ENCODE measurements at regions not wholly inside any gene's neighbourhood (a gene's known extent, or its start where the extent isn't known, plus 50 kb on each side); places are given as distances from the start of the nearest gene placed in this dataset.

- Histone ChIP-seq H4K20me1 (ENCODE audit: insufficient read depth) (no peaks in the 10 kb centered on the region), H3K79me2 (ENCODE audit: insufficient read depth, low read length) (no peaks in the 10 kb centered on the region), H3K27me3 (ENCODE audit: insufficient read depth, low read length) (no peaks in the 10 kb centered on the region), H3K4me2 (ENCODE audit: low read length) (no peak overlapping the region), H3K27ac (ENCODE audit: low read depth, low read length) (no peak overlapping the region), H2AFZ (ENCODE audit: low read depth, low read length, poor library complexity, severe bottlenecking) (no peak overlapping the region), H3K4me3 (replicated peaks in 1 of 2; ENCODE audit: low read depth in 1 of 2, low read length in 2 of 2) (no peak overlapping the region), H3K9me3 (ENCODE audit: control insufficient read depth in 1 of 2, insufficient read depth in 1 of 2, low read depth in 1 of 2, low read length in 2 of 2) (no peaks in the 10 kb centered on the region), H3K9me2 (ENCODE audit: insufficient read depth) (no peaks in the 10 kb centered on the region), H3K36me3 (ENCODE audit: control insufficient read depth in 1 of 2, insufficient read depth in 2 of 2, low read length in 2 of 2) (no peaks in the 10 kb centered on the region), H3K9ac (ENCODE audit: low read length) (no peak overlapping the region), H3K4me1 (ENCODE audit: control insufficient read depth in 1 of 2, insufficient read depth in 2 of 2, low read length in 2 of 2) (no peaks in the 10 kb centered on the region)
- no TSS peak for BruUV-seq (replicated peaks)
- intact Hi-C loops (cut with micrococcal nuclease) = no loop called here
- ATAC-seq (no peak), DNase-seq (ENCODE audit: low read depth, low spot score) (no peak)
- TF ChIP-seq POLR2A (IDR thresholded peaks at IDR 0.05; ENCODE audit: borderline replicate concordance, extremely low read depth, insufficient read depth, insufficient read length) (no peak), POLR2AphosphoS5 (IDR thresholded peaks at IDR 0.05; ENCODE audit: low read depth, low read length) (no peak), ELF1 (IDR thresholded peaks at IDR 0.05; ENCODE audit: borderline replicate concordance, low read depth) (no peak), ZNF274 (IDR thresholded peaks at IDR 0.05; ENCODE audit: low read depth, low read length) (no peak), ATF3 (IDR thresholded peaks at IDR 0.05) (no peak), EGR1 (IDR thresholded peaks at IDR 0.05; ENCODE audit: low read depth) (no peak), YY1 (IDR thresholded peaks at IDR 0.05; ENCODE audit: extremely low read depth, insufficient replicate concordance, low read depth, low read length) (no peak), MAX (IDR thresholded peaks at IDR 0.05) (no peak), CEBPB (IDR thresholded peaks at IDR 0.05; ENCODE audit: low read depth) (no peak), SRF (IDR thresholded peaks at IDR 0.05; ENCODE audit: low read depth) (no peak), FOSL1 (IDR thresholded peaks at IDR 0.05; ENCODE audit: low read depth) (no peak), CBX3 (IDR thresholded peaks at IDR 0.05; ENCODE audit: low read depth) (no peak)
- TF ChIP-seq, protein P1, sequence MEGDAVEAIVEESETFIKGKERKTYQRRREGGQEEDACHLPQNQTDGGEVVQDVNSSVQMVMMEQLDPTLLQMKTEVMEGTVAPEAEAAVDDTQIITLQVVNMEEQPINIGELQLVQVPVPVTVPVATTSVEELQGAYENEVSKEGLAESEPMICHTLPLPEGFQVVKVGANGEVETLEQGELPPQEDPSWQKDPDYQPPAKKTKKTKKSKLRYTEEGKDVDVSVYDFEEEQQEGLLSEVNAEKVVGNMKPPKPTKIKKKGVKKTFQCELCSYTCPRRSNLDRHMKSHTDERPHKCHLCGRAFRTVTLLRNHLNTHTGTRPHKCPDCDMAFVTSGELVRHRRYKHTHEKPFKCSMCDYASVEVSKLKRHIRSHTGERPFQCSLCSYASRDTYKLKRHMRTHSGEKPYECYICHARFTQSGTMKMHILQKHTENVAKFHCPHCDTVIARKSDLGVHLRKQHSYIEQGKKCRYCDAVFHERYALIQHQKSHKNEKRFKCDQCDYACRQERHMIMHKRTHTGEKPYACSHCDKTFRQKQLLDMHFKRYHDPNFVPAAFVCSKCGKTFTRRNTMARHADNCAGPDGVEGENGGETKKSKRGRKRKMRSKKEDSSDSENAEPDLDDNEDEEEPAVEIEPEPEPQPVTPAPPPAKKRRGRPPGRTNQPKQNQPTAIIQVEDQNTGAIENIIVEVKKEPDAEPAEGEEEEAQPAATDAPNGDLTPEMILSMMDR (IDR thresholded peaks at IDR 0.05 in 2 of 3, conservative IDR thresholded peaks at IDR 0.05 in 1 of 3; ENCODE audit: borderline replicate concordance in 1 of 3, insufficient read depth in 1 of 3, low read depth in 2 of 3, low read length in 2 of 3) = no peak
- TF ChIP-seq, protein P2, sequence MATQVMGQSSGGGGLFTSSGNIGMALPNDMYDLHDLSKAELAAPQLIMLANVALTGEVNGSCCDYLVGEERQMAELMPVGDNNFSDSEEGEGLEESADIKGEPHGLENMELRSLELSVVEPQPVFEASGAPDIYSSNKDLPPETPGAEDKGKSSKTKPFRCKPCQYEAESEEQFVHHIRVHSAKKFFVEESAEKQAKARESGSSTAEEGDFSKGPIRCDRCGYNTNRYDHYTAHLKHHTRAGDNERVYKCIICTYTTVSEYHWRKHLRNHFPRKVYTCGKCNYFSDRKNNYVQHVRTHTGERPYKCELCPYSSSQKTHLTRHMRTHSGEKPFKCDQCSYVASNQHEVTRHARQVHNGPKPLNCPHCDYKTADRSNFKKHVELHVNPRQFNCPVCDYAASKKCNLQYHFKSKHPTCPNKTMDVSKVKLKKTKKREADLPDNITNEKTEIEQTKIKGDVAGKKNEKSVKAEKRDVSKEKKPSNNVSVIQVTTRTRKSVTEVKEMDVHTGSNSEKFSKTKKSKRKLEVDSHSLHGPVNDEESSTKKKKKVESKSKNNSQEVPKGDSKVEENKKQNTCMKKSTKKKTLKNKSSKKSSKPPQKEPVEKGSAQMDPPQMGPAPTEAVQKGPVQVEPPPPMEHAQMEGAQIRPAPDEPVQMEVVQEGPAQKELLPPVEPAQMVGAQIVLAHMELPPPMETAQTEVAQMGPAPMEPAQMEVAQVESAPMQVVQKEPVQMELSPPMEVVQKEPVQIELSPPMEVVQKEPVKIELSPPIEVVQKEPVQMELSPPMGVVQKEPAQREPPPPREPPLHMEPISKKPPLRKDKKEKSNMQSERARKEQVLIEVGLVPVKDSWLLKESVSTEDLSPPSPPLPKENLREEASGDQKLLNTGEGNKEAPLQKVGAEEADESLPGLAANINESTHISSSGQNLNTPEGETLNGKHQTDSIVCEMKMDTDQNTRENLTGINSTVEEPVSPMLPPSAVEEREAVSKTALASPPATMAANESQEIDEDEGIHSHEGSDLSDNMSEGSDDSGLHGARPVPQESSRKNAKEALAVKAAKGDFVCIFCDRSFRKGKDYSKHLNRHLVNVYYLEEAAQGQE (IDR thresholded peaks at IDR 0.05; ENCODE audit: low read depth) = no peak
- ChIA-PET POLR2A (no interaction called here), RAD21 (ENCODE audit: low non-redundant PET in 1 of 2, low total read pairs in 2 of 2, uncharacterized antibody in 2 of 2, unreplicated experiment in 2 of 2) (no interaction called here), CTCF (no interaction called here)
These were observed 417.1 kb downstream of the RAD51AP2 start for GRCh38 chr2:17101091-17101490.

All from HCT116 (cell line).